ENCODE measurements at regions not wholly inside any gene's neighbourhood (a gene's known extent, or its start where the extent isn't known, plus 50 kb on each side); places are given as distances from the start of the nearest gene placed in this dataset.

DNA sequence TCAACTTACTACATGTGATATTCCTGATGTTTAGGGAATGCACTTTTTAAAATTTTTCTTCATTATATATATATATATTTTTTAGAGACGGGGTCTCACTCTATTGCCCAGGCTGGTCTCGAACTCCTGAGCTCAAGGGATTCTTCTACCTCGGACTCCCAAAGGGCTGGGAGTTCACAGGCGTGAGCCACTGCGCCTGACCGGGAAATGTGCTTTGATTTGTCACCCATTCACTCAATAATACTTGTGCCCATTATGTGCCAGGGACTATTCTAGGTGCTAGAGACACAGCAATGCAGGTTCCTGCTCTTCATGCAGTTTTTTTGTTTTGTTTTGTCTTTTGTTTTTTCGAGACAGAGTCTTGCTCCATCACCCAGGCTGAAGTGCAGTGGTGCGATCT is 56.1 kb upstream of the INCENP start:
- DNase-seq: no peak
- no peaks in the 10 kb centered on the region for H3K36me3 ChIP-seq
- H3K27me3 ChIP-seq: no peaks in the 10 kb centered on the region
- H3K27ac ChIP-seq: no peak overlapping the region
- intact Hi-C loops (cut with DNase I; ENCODE audit: low total_unique reads): no loop called here
- no peaks in the 10 kb centered on the region for H3K4me1 ChIP-seq
- H3K9me3 ChIP-seq: no peaks in the 10 kb centered on the region
- TF ChIP-seq, protein P1, sequence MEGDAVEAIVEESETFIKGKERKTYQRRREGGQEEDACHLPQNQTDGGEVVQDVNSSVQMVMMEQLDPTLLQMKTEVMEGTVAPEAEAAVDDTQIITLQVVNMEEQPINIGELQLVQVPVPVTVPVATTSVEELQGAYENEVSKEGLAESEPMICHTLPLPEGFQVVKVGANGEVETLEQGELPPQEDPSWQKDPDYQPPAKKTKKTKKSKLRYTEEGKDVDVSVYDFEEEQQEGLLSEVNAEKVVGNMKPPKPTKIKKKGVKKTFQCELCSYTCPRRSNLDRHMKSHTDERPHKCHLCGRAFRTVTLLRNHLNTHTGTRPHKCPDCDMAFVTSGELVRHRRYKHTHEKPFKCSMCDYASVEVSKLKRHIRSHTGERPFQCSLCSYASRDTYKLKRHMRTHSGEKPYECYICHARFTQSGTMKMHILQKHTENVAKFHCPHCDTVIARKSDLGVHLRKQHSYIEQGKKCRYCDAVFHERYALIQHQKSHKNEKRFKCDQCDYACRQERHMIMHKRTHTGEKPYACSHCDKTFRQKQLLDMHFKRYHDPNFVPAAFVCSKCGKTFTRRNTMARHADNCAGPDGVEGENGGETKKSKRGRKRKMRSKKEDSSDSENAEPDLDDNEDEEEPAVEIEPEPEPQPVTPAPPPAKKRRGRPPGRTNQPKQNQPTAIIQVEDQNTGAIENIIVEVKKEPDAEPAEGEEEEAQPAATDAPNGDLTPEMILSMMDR (IDR thresholded peaks at IDR 0.05): no peak
- H3K4me3 ChIP-seq: no peak overlapping the region

DNA sequence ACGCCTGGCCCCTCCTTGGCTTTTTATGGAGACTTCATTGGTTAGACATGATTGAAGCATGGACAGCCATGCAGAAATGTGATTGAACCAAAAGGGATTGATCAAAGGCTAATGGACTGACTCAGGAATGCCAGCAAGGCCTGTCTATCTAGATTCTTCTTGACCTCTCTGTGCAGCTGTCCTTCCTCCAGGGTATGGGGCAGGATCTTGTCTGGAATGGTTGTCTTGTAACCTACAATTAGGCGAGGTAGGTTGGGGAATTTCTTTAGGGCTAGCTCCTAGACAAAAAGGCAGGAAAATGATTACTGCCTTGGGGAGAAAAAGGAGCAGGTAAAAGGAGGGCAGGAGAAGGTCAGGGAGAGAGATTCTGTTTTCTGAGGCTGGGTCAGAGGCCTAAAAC is 59.6 kb upstream of the INCENP start:
- Histone ChIP-seq H3K27ac (no peak overlapping the region), H3K36me3 (no peaks in the 10 kb centered on the region), H3K27me3 (no peaks in the 10 kb centered on the region), H3K4me3 (no peak overlapping the region), H3K4me1 (no peaks in the 10 kb centered on the region), H3K9me3 (no peaks in the 10 kb centered on the region)
- TF ChIP-seq, protein P1 (IDR thresholded peaks at IDR 0.05): no peak
- no peak for DNase-seq
- intact Hi-C loops (cut with DNase I; ENCODE audit: low total_unique reads): no loop called here

DNA sequence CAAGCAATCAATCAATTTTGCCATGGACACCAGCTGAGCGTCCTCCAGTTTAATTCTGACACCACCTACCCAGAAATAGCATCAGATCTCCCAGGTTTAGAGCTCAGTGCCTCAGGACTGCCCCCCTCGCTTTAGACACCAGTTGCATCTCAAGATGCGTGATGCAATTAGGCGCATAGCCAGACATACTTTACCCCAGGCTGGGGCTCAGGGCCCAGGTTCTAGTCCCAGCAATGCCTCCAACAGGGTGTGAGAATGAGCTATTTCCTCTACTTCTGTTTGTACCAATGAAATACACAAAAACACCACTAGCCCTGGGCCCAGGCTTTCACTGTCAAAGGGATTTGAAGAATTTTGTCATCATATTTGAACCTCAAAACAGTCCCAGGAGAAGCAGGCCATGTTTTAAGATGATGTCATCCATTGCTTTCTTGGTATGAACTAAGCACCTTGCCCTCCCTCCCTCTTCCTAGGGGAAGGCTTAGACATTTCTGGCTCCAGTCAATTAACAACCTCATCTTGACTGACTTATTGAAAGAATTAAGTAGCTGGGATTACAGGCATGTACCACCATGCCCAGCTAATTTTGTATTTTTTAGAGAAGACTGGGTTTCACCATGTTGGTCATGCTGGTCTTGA is 61.5 kb upstream of the INCENP start:
- no peak for DNase-seq

DNA sequence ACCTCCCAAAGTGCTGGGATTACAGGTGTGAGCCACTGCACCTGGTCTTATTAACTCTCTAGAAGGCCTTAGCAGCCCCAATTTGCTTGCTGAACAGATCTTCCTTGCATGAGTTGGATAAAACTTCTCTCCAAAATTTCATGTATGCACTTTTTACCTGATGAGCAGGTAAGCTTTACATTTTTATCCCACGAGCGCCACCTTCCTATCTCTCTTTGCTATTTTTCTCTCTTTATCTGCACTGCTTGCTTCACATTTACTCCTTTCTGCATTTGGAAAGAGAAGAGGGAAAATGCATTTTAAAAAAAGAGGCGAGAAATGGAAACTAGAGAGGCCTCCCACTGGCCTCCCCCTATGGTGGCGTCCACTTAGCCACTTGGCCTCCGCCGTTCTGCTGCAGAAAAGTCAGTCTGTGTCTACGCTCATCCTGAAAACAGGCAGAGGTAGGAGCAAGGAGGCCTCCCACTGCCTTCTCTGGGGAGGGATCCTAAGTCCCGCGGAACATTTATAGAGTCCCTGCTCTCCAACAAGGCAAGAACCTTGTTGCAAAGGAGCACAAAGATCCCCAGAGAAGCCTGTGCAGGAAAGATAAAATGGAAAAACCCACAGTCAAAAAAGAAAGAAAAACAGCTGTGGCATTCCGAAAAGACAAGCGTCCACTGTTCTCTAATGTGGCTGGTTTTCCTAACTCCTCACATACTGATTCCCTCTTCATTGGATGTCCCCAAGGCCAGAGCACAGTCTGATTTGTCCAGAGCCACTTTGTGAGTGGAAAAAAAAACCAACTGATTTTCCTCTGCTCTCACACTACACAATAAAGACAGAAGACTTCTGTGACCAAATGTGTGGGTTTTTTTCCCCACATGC is 62.2 kb upstream of the INCENP start:
- H3K4me3 ChIP-seq: no peak overlapping the region
- no peaks in the 10 kb centered on the region for H3K9me3 ChIP-seq
- DNase-seq: no peak
- intact Hi-C loops (cut with DNase I; ENCODE audit: low total_unique reads): no loop called here
- H3K4me1 ChIP-seq: no peaks in the 10 kb centered on the region
- no peak overlapping the region for H3K27ac ChIP-seq
- H3K36me3 ChIP-seq: no peaks in the 10 kb centered on the region
- no peaks in the 10 kb centered on the region for H3K27me3 ChIP-seq
- TF ChIP-seq, protein P1 (IDR thresholded peaks at IDR 0.05): no peak

More for the DNA sequence above, 61.5 kb upstream of the INCENP start:
- Histone ChIP-seq H3K4me3 (no peak overlapping the region), H3K27ac (no peak overlapping the region), H3K4me1 (no peaks in the 10 kb centered on the region), H3K36me3 (no peaks in the 10 kb centered on the region), H3K9me3 (no peaks in the 10 kb centered on the region), H3K27me3 (no peaks in the 10 kb centered on the region)
- intact Hi-C loops (cut with DNase I; ENCODE audit: low total_unique reads): no loop called here
- TF ChIP-seq, protein P1 (IDR thresholded peaks at IDR 0.05): no peak

DNA sequence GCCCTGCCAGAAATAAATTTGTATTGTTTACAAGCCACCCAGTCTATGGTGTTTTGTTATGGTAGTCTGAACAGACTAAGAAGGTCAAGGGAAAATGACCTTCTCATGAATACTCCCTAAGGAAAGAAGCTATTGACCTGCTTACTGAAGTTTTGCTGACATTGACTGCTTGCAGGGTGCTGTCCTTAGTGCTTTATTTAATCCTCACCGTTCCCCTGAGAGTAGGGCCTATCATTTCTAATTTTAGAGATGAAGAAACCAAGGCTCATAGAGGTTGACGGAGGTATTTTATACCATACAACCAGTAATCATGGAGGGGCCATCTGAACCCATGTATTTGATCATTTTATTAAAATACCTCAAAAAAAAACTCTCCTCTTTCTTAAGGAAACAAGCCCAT is 66.7 kb upstream of the INCENP start:
- Histone ChIP-seq H3K36me3 (no peaks in the 10 kb centered on the region), H3K4me3 (no peak overlapping the region), H3K4me1 (no peaks in the 10 kb centered on the region), H3K27ac (no peak overlapping the region), H3K27me3 (no peaks in the 10 kb centered on the region), H3K9me3 (no peaks in the 10 kb centered on the region)
- intact Hi-C loops (cut with DNase I; ENCODE audit: low total_unique reads): no loop called here
- DNase-seq: no peak
- TF ChIP-seq, protein P1 (IDR thresholded peaks at IDR 0.05): no peak

All from tibial artery (tissue), 4 donors.